ENCODE measurements at regions not wholly inside any gene's neighbourhood (a gene's known extent, or its start where the extent isn't known, plus 50 kb on each side); places are given as distances from the start of the nearest gene placed in this dataset.

- no peak overlapping the region for H3K4me3 ChIP-seq (ENCODE audit: low read depth, low read length)
- no peak for DNase-seq (ENCODE audit: low read depth)
- no peak for TF ChIP-seq CTCF (IDR thresholded peaks at IDR 0.05; ENCODE audit: control insufficient read depth, extremely low read depth, insufficient read depth)
Observed at GRCh38 chr2:221361633-221362032, 210.5 kb downstream of the EPHA4 start.

GRCh38 chr2:221364672-221365071 lies 207.4 kb downstream of the EPHA4 start:
- H3K4me3 ChIP-seq (ENCODE audit: low read depth, low read length), result no peak overlapping the region
- no peak for DNase-seq (ENCODE audit: low read depth)
- no peak for TF ChIP-seq CTCF (IDR thresholded peaks at IDR 0.05; ENCODE audit: control insufficient read depth, extremely low read depth, insufficient read depth)

Data from LNCaP clone FGC (cell line).